ENCODE measurements at regions not wholly inside any gene's neighbourhood (a gene's known extent, or its start where the extent isn't known, plus 50 kb on each side); places are given as distances from the start of the nearest gene placed in this dataset.
"Not testable (repeated sequence)": the region's sequence is repeated elsewhere in the genome, so short reads cannot be mapped to it uniquely, and the experiment has no call there.

GRCh38 chr6:62819640-62820039 is 391.6 kb upstream of the FKBP1C start:
- H3K27me3 Mint-ChIP-seq: no peaks in the 10 kb centered on the region
- intact Hi-C loops (cut with micrococcal nuclease): no loop called here
- H3K9me3 Mint-ChIP-seq: peaks cover 20% of the 10 kb centered on the region
- H3K27ac Mint-ChIP-seq: no peak overlapping the region
- H3K36me3 Mint-ChIP-seq (ENCODE audit: low read depth): no peaks in the 10 kb centered on the region
- no peaks in the 10 kb centered on the region for H3K4me1 Mint-ChIP-seq (ENCODE audit: low read depth)
- H3K4me3 Mint-ChIP-seq: no peak overlapping the region

DNA sequence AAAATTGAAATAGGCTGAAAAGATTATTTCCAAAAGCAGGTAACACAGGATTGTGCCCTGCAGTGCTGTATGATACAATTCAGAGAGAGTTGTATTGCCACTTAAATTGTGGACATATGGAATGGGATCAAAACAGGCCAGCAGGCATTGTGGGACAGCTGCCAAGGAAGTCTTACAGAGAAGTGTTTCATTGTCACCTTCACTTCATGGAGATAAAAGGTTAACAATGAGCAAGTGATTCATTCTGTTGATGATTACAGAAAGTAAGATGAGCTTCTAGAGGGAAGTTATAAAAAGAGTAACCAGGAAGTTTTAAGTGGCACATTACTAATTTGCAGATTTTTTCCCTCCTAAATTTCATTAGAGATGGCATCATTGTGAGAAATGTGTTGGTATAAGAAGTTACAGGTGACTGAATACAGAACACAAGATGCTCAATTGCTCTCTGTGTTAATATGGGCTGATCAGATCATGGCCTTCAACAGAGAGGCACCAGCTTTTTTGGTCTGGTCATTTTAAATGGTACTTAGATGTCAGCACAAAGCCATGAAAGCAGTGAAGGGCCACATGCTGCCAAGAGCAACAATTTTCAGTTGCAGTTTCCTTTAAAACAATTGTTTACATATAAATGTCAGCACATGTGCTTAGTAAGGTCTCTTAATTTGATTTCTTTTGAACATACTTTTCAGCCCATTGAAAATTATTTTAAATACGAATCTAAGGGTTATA is 402.5 kb upstream of the FKBP1C start:
- no peak overlapping the region for H3K4me3 Mint-ChIP-seq
- H3K27me3 Mint-ChIP-seq: no peaks in the 10 kb centered on the region
- no peaks in the 10 kb centered on the region for H3K4me1 Mint-ChIP-seq (ENCODE audit: low read depth)
- H3K9me3 Mint-ChIP-seq: peaks cover 10% of the 10 kb centered on the region
- H3K27ac Mint-ChIP-seq: no peak overlapping the region
- intact Hi-C loops (cut with micrococcal nuclease): no loop called here
- no peaks in the 10 kb centered on the region for H3K36me3 Mint-ChIP-seq (ENCODE audit: low read depth)

DNA sequence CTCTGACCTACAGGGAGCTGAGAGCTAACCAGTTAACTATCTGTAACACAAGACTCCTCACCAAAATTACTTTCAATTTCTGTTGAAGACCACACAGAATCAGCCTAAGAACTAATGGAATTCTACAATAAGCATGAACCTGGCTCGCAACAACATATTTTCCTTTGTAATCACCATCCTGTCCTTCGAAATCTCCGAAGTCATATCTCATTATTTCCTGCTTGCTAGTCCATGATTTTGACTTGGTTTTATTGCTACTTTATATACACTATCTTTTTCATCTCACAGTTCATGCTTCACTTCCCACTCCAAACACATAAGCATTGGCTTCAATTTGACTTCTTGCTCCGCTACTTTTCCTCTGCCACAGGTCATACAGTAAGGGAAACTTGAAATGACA is 405.8 kb upstream of the FKBP1C start:
- Mint-ChIP-seq H3K27ac (no peak overlapping the region), H3K27me3 (no peaks in the 10 kb centered on the region), H3K9me3 (peaks cover 34% of the 10 kb centered on the region), H3K4me1 (ENCODE audit: low read depth) (no peaks in the 10 kb centered on the region), H3K36me3 (ENCODE audit: low read depth) (no peaks in the 10 kb centered on the region), H3K4me3 (no peak overlapping the region)
- intact Hi-C loops (cut with micrococcal nuclease): no loop called here

GRCh38 chr6:62803094-62803493 is 408.2 kb upstream of the FKBP1C start:
- peaks cover 26% of the 10 kb centered on the region for H3K9me3 Mint-ChIP-seq
- no peaks in the 10 kb centered on the region for H3K36me3 Mint-ChIP-seq (ENCODE audit: low read depth)
- intact Hi-C loops (cut with micrococcal nuclease): no loop called here
- no peak overlapping the region for H3K4me3 Mint-ChIP-seq
- no peaks in the 10 kb centered on the region for H3K27me3 Mint-ChIP-seq
- H3K27ac Mint-ChIP-seq: no peak overlapping the region
- no peaks in the 10 kb centered on the region for H3K4me1 Mint-ChIP-seq (ENCODE audit: low read depth)

DNA sequence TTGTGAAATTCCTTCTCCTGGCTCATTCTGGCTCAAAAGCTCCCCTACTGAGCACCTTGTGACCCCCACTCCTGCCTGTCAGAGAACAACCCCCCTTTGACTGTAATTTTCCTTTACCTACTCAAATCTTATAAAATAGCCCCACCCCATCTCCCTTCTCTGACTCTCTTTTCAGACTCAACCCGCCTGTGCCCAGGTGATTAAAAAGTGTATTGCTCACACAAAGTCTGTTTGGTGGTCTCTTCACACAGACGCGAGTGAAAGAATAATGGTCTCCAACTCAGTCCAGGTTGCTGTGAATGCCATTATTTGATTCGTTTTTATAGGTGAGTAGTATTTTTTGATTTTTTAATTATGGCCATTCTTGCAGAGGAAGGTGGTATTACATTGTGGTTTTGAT is 414.1 kb upstream of the FKBP1C start:
- Mint-ChIP-seq H3K4me3 (no peak overlapping the region), H3K27me3 (no peaks in the 10 kb centered on the region)

GRCh38 chr6:62775427-62776022 is 435.7 kb upstream of the FKBP1C start:
- H3K27ac Mint-ChIP-seq: no peak overlapping the region
- H3K9me3 Mint-ChIP-seq: no peaks in the 10 kb centered on the region
- no peak overlapping the region for H3K4me3 Mint-ChIP-seq
- H3K4me1 Mint-ChIP-seq (ENCODE audit: low read depth): no peaks in the 10 kb centered on the region
- H3K36me3 Mint-ChIP-seq (ENCODE audit: low read depth): no peaks in the 10 kb centered on the region
- intact Hi-C loops (cut with micrococcal nuclease): loop anchor here (5.0 kb wide), 1 partner anchor 968 kb away; no protein-coding TSS in a partner anchor
- H3K27me3 Mint-ChIP-seq: no peaks in the 10 kb centered on the region

More for the DNA sequence above, 414.1 kb upstream of the FKBP1C start:
- Mint-ChIP-seq H3K4me1 (ENCODE audit: low read depth) (no peaks in the 10 kb centered on the region), H3K9me3 (peaks cover 8% of the 10 kb centered on the region), H3K36me3 (ENCODE audit: low read depth) (no peaks in the 10 kb centered on the region), H3K27ac (no peak overlapping the region)
- intact Hi-C loops (cut with micrococcal nuclease): no loop called here

GRCh38 chr6:62766174-62766573 is 445.1 kb upstream of the FKBP1C start:
- H3K4me1 Mint-ChIP-seq (ENCODE audit: low read depth); H3K4me3 Mint-ChIP-seq; H3K9me3 Mint-ChIP-seq; H3K36me3 Mint-ChIP-seq (ENCODE audit: low read depth); intact Hi-C loops (cut with micrococcal nuclease); H3K27ac Mint-ChIP-seq; H3K27me3 Mint-ChIP-seq: not testable (repeated sequence)

DNA sequence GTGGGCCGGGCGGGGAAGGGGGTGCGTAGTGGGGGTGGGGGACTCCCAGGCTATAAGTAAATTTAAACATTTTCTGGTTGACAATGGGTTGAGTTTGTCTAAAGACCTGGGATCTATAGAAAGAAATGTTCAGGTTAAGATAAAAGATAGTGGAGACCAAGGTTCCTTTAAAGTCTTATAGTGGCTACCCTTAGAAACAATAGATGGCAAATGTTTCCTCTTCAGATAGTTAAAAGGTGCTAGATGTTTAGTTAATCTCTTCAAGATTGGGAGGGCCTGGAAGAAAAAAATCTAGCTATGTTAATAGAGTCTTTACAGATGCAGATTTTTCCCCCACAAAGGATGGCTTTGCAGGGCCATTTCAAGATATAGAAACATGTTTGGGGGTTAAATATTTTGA is 446.4 kb upstream of the FKBP1C start:
- Mint-ChIP-seq H3K9me3 (peaks cover 9% of the 10 kb centered on the region), H3K36me3 (ENCODE audit: low read depth) (no peaks in the 10 kb centered on the region), H3K4me1 (ENCODE audit: low read depth) (no peaks in the 10 kb centered on the region), H3K4me3 (no peak overlapping the region), H3K27me3 (no peaks in the 10 kb centered on the region), H3K27ac (no peak overlapping the region)
- intact Hi-C loops (cut with micrococcal nuclease): no loop called here

DNA sequence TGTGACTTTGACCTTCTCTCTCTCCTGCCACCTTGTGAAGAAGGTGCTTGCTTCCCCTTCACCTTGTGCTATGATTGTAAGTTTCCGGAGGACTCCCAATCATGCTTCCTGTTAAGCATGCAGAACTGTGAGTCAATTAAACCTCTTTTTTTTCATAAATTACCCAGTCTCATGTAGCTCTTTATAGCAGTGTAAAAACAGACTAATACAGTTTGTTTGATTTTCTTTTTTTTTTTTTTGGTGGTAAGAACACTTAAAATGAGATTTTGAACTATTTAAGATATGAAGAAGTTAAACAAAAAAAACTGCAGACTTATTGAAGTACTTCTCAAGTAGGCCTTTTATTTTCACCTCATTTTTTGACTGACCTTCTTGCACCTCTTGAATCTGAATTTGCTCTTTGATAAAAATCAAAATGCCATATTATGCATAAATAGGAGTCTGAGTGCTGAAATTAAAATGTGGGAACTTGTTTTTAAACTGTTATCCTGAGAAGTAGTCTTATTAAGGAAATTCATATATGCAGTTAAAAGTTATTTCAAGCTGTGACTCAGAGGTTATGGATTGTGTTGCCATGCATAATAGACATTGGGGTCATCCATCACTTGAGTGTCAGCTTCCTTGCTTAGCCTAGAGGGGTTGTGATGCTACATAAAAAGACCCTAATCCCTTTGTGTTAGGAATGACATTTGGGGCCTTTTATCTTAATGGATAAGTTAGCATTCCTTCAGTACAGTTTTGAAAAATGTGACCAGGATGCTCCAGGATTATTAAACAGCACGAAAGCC is 447.9 kb upstream of the FKBP1C start:
- Mint-ChIP-seq H3K27ac (no peak overlapping the region), H3K9me3 (peaks cover 10% of the 10 kb centered on the region), H3K4me1 (ENCODE audit: low read depth) (no peaks in the 10 kb centered on the region), H3K27me3 (no peaks in the 10 kb centered on the region), H3K36me3 (ENCODE audit: low read depth) (no peaks in the 10 kb centered on the region), H3K4me3 (no peak overlapping the region)
- intact Hi-C loops (cut with micrococcal nuclease): no loop called here

DNA sequence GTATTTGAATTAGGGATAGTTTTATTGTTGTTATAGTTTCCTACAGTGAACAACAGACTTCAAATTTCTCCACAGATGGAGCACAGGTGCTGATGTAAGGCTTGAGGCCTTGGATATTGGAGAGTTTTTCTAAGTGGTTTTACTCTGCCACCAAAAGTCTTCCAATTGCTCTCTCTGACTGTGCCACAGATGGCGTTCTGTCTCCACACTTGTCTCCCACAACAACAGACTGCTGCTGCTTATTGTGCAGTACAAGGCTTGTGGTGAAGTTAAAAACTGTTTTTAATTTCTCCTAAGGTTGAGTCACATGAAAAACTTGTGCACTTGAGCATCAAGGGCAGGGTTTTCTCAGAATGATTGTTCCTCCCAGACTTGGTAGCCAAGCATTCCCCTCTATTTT is 460.9 kb upstream of the KHDRBS2 start:
- Mint-ChIP-seq H3K4me1 (ENCODE audit: low read depth) (no peaks in the 10 kb centered on the region), H3K4me3 (no peak overlapping the region), H3K27ac (no peak overlapping the region), H3K36me3 (ENCODE audit: low read depth) (no peaks in the 10 kb centered on the region), H3K27me3 (no peaks in the 10 kb centered on the region), H3K9me3 (no peaks in the 10 kb centered on the region)
- intact Hi-C loops (cut with micrococcal nuclease): no loop called here

- H3K27me3 Mint-ChIP-seq: no peaks in the 10 kb centered on the region
- no peak overlapping the region for H3K4me3 Mint-ChIP-seq
- H3K9me3 Mint-ChIP-seq: peaks cover 2% of the 10 kb centered on the region
- no peaks in the 10 kb centered on the region for H3K4me1 Mint-ChIP-seq (ENCODE audit: low read depth)
- no peaks in the 10 kb centered on the region for H3K36me3 Mint-ChIP-seq (ENCODE audit: low read depth)
- intact Hi-C loops (cut with micrococcal nuclease): no loop called here
- H3K27ac Mint-ChIP-seq: no peak overlapping the region
Measured at GRCh38 chr6:62746161-62746560, 460.1 kb upstream of the KHDRBS2 start.

GRCh38 chr6:62740596-62740995 is 454.6 kb upstream of the KHDRBS2 start:
- intact Hi-C loops (cut with micrococcal nuclease): no loop called here
- Mint-ChIP-seq H3K9me3 (peaks cover 28% of the 10 kb centered on the region), H3K27ac (no peak overlapping the region), H3K36me3 (ENCODE audit: low read depth) (no peaks in the 10 kb centered on the region), H3K4me1 (ENCODE audit: low read depth) (no peaks in the 10 kb centered on the region), H3K4me3 (no peak overlapping the region), H3K27me3 (no peaks in the 10 kb centered on the region)

DNA sequence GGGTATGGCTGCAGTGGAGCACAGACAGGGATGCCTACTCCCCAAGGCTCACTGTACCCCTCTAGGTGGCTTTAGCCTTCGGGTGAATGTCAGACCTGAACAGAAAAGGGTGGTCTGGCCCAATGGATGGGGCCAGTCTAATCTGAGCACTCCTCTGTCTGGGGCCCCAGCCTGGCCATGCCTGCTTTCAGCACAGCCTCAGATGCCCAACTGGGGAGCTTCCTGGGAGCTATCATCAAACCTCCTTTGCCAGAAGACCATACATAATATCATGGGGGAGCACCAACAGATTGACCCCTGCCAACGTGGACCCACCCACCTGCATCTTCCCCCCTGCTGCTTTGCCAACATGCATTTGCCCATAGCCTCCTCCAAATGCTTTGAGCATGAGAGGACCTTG is 454.1 kb upstream of the KHDRBS2 start:
- Mint-ChIP-seq H3K4me3 (no peak overlapping the region), H3K27ac (no peak overlapping the region), H3K27me3 (no peaks in the 10 kb centered on the region)

DNA sequence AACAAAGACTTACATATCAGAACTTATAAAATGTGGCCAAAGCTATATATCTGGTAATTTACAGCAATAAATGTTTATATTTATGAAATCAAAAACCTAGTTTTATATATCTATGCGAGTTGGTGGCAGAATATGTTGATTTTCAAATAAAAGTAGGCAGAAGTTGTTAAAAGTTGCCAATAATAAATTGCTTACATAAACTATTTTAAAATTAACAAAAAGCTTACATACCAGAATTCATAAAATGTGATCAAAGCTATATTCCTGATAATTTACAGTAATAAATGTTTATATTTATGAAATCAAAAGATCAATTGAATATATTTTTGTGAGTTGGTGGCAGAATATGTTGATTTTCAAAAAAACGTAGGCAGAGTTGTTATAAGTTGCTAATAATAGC is 451.8 kb upstream of the KHDRBS2 start:
- no peaks in the 10 kb centered on the region for H3K4me1 Mint-ChIP-seq (ENCODE audit: low read depth)
- peaks cover 38% of the 10 kb centered on the region for H3K9me3 Mint-ChIP-seq
- H3K27ac Mint-ChIP-seq: no peak overlapping the region
- no peaks in the 10 kb centered on the region for H3K27me3 Mint-ChIP-seq
- no peak overlapping the region for H3K4me3 Mint-ChIP-seq
- no peaks in the 10 kb centered on the region for H3K36me3 Mint-ChIP-seq (ENCODE audit: low read depth)
- intact Hi-C loops (cut with micrococcal nuclease): no loop called here

More for the DNA sequence above, 454.1 kb upstream of the KHDRBS2 start:
- intact Hi-C loops (cut with micrococcal nuclease): no loop called here
- H3K9me3 Mint-ChIP-seq: peaks cover 28% of the 10 kb centered on the region
- H3K36me3 Mint-ChIP-seq (ENCODE audit: low read depth): no peaks in the 10 kb centered on the region
- no peaks in the 10 kb centered on the region for H3K4me1 Mint-ChIP-seq (ENCODE audit: low read depth)
